A673 (cell line): ENCODE measurements at regions not wholly inside any gene's neighbourhood (a gene's known extent, or its start where the extent isn't known, plus 50 kb on each side); places are given as distances from the start of the nearest gene placed in this dataset.

Source experiments
- BruUV-seq: library from RNA; stranded (reverse); fragments of 400-500 nt; replicated peaks from 2 replicates; lab custom pipeline; 2021; lab: Mats Ljungman, UMichigan
- CTCF ChIA-PET: fragments of 300-600 bp; sonication (Branson Sonifier 250); formaldehyde crosslinking; loops from one replicate; lab custom pipeline; 2022; ENCODE audit warnings: antibody characterized with exemption; lab: Charles Lee
- POLR2A ChIA-PET: fragments of 300-600 bp; sonication (Branson Sonifier 250); formaldehyde crosslinking; loops from one replicate; lab custom pipeline; 2022; ENCODE audit warnings: antibody characterized with exemption; ENCODE audit not compliant: low non-redundant PET; lab: Charles Lee
- DNase-seq: peaks from one replicate; pipeline ENCODE4 v3.0.0-alpha.2; 2015; ENCODE audit warnings: low spot score
- H3K27ac ChIP-seq: fragments of 200-600 bp; sonication (generic); 2 replicates; pipeline ENCODE4 v1.5.1; 2016; ENCODE audit warnings: mixed run types, low read depth, mild to moderate bottlenecking, mixed read lengths, antibody characterized with exemption, low read length; ENCODE audit not compliant: poor library complexity, severe bottlenecking
- H3K27me3 ChIP-seq: fragments of 200-600 bp; sonication (generic); replicated peaks from 2 replicates; pipeline ENCODE4 v1.6.1; 2017; ENCODE audit warnings: mixed run types, low read depth, mild to moderate bottlenecking, mixed read lengths, antibody characterized with exemption, low read length; ENCODE audit not compliant: insufficient read depth, poor library complexity
- H3K36me3 ChIP-seq: fragments of 200-600 bp; sonication (generic); 2 replicates; pipeline ENCODE4 v1.6.1; 2016; ENCODE audit warnings: mixed run types, mild to moderate bottlenecking, mixed read lengths, antibody characterized with exemption, low read length; ENCODE audit not compliant: insufficient read depth, poor library complexity, severe bottlenecking
- H3K4me1 ChIP-seq: fragments of 200-600 bp; sonication (generic); 2 replicates; pipeline ENCODE4 v1.6.1; 2017; ENCODE audit warnings: mixed run types, mild to moderate bottlenecking, mixed read lengths, antibody characterized with exemption, low read length; ENCODE audit not compliant: insufficient read depth, poor library complexity, severe bottlenecking
- H3K4me3 ChIP-seq: fragments of 200-600 bp; sonication (generic); 2 replicates; pipeline ENCODE4 v1.5.1; 2016; ENCODE audit warnings: low read depth, mixed run types, mild to moderate bottlenecking, mixed read lengths, low read length; ENCODE audit not compliant: poor library complexity, severe bottlenecking
- H3K9me3 ChIP-seq: fragments of 200-600 bp; sonication (generic); 2 replicates; pipeline ENCODE4 v1.6.1; 2016; ENCODE audit warnings: mixed run types, low read depth, mild to moderate bottlenecking, mixed read lengths, antibody characterized with exemption, low read length; ENCODE audit not compliant: poor library complexity, severe bottlenecking
- CTCF ChIP-seq: fragments of 300-800, 200-600 bp; sonication (generic); conservative IDR thresholded peaks from 2 replicates; pipeline ENCODE4 v1.5.1; 2017; ENCODE audit warnings: low read depth, mild to moderate bottlenecking, antibody characterized with exemption, low read length, moderate library complexity, mixed read lengths
- EZH2 ChIP-seq: fragments of 200-600 bp; sonication (generic); IDR thresholded peaks from 2 replicates; pipeline ENCODE4 v1.6.1; 2017; ENCODE audit warnings: borderline replicate concordance, low read depth, mild to moderate bottlenecking, mixed read lengths, antibody characterized with exemption, low read length; ENCODE audit not compliant: poor library complexity, severe bottlenecking
- intact Hi-C: fragments of 100-400 bp; cut with micrococcal nuclease; formaldehyde crosslinking; loops from one replicate; pipeline ENCODE4 v1.10.0; 2022; ENCODE audit not compliant: unreplicated experiment

- no peak for TF ChIP-seq CTCF
- no peak for TF ChIP-seq EZH2
- H3K27me3 ChIP-seq: no peaks in the 10 kb centered on the region
- CTCF ChIA-PET: no interaction called here
- H3K9me3 ChIP-seq: no peaks in the 10 kb centered on the region
- no peak for DNase-seq
- H3K4me1 ChIP-seq: no peaks in the 10 kb centered on the region
- POLR2A ChIA-PET: no interaction called here
- no peak overlapping the region for H3K27ac ChIP-seq
- H3K4me3 ChIP-seq: no peak overlapping the region
- intact Hi-C loops: no loop called here
- BruUV-seq: no TSS peak
- H3K36me3 ChIP-seq: no peaks in the 10 kb centered on the region
Observed at GRCh38 chr2:609449-609848, 67.8 kb downstream of the TMEM18 start.

DNA sequence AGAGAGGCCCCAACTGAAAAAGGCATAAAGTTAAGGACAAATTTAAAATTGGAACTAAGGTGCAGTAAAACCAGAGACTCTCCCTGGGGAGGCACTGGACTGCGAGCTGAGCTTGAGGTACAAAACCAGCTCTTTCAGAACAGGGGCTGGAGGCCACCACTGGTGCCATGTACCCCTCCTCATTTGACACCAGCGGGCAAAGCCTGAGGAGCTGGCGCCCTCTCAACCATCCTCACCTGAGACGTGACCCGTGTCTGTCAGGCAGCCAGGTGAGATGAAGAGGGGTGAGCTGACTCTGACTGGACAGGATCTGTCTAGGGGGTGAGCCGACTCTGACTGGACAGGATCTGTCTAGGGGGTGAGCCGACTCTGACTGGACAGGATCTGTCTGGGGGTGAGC, 68.5 kb downstream of the TMEM18 start:
- no peaks in the 10 kb centered on the region for H3K4me1 ChIP-seq
- H3K27me3 ChIP-seq: no peaks in the 10 kb centered on the region
- no peak for DNase-seq
- ChIA-PET POLR2A (no interaction called here), CTCF (no interaction called here)
- H3K9me3 ChIP-seq: no peaks in the 10 kb centered on the region
- no peak overlapping the region for H3K4me3 ChIP-seq
- intact Hi-C loops: no loop called here
- no peaks in the 10 kb centered on the region for H3K36me3 ChIP-seq
- no peak overlapping the region for H3K27ac ChIP-seq
- no peak for TF ChIP-seq EZH2
- no peak for TF ChIP-seq CTCF
- no TSS peak for BruUV-seq

DNA sequence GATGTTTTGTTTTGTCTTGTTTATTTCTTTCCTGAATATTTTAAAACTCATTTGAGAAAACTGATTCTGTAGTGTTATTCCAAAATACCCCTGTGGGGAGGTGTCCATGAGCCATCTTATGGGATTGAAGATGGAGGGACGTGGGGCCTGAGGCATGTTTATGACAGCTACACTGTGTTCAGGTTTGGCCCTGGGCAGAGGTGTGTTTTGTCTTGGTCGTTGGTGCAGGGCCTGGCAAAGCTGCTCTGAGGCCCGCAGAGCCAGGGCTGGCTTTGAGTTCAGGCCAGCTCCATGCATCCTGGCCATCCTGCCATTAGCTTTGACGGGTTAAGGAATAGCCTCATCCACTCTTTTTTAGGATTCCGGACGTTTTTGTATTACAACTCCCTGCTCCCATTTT, 68.9 kb downstream of the TMEM18 start:
- ChIA-PET POLR2A (no interaction called here), CTCF (no interaction called here)
- BruUV-seq: no TSS peak
- no peak for DNase-seq
- intact Hi-C loops: no loop called here
- no peaks in the 10 kb centered on the region for H3K9me3 ChIP-seq
- no peak overlapping the region for H3K27ac ChIP-seq
- H3K4me1 ChIP-seq: no peaks in the 10 kb centered on the region
- no peaks in the 10 kb centered on the region for H3K27me3 ChIP-seq
- no peak for TF ChIP-seq EZH2
- TF ChIP-seq CTCF: no peak
- H3K4me3 ChIP-seq: no peak overlapping the region
- H3K36me3 ChIP-seq: no peaks in the 10 kb centered on the region
